Left ventricle myocardium inferior (tissue), 1 donor: ENCODE measurements at regions not wholly inside any gene's neighbourhood (a gene's known extent, or its start where the extent isn't known, plus 50 kb on each side); places are given as distances from the start of the nearest gene placed in this dataset.
"Not testable (repeated sequence)": the region's sequence is repeated elsewhere in the genome, so short reads cannot be mapped to it uniquely, and the experiment has no call there.

Experiments used
- DNase-seq: peaks from one replicate; pipeline ENCODE4 v3.0.0-alpha.2; 2020
- H3K27ac ChIP-seq: fragments of 200-600 bp; replicated peaks from 2 replicates; pipeline ENCODE4 v1.8.0; 2021
- H3K27me3 ChIP-seq: fragments of 200-600 bp; 2 replicates; pipeline ENCODE4 v1.8.0; 2021; ENCODE audit warnings: low read depth
- H3K36me3 ChIP-seq: fragments of 200-600 bp; 2 replicates; pipeline ENCODE4 v1.8.0; 2021
- H3K4me1 ChIP-seq: fragments of 200-600 bp; 2 replicates; pipeline ENCODE4 v1.8.0; 2021
- H3K4me3 ChIP-seq: fragments of 200-600 bp; 2 replicates; pipeline ENCODE4 v1.8.0; 2021; ENCODE audit warnings: mild to moderate bottlenecking, moderate library complexity
- H3K9me3 ChIP-seq: fragments of 200-600 bp; replicated peaks from 2 replicates; pipeline ENCODE4 v1.8.0; 2021
- CTCF ChIP-seq: fragments of 200-600 bp; IDR thresholded peaks from 2 replicates; pipeline ENCODE4 v1.8.0; 2021; ENCODE audit warnings: antibody characterized with exemption, mild to moderate bottlenecking, borderline replicate concordance
- intact Hi-C: fragments of 100-400 bp; cut with micrococcal nuclease; formaldehyde crosslinking; loops from one replicate; pipeline ENCODE4 v1.11.0; 2022
- donor health status: DM: no; HTN: yes; CAD: no; lungs with severe emphysema.

GRCh38 chr21:33994373-33994772 is 78.8 kb upstream of the ATP5PO start:
- intact Hi-C loops = no loop called here
- Histone ChIP-seq H3K4me3 (no peak overlapping the region), H3K27me3 (no peaks in the 10 kb centered on the region), H3K36me3 (no peaks in the 10 kb centered on the region), H3K4me1 (peaks cover 4% of the 10 kb centered on the region), H3K27ac (no peak overlapping the region), H3K9me3 (peaks cover 15% of the 10 kb centered on the region)
- TF ChIP-seq CTCF = no peak
- DNase-seq = no peak

GRCh38 chr21:33993286-33994231 is 78.0 kb upstream of the ATP5PO start:
- no peak overlapping the region for H3K4me3 ChIP-seq
- intact Hi-C loops = no loop called here
- H3K27me3 ChIP-seq = no peaks in the 10 kb centered on the region
- no peak for TF ChIP-seq CTCF
- peaks cover 4% of the 10 kb centered on the region for H3K4me1 ChIP-seq
- no peak for DNase-seq
- H3K9me3 ChIP-seq = peaks cover 15% of the 10 kb centered on the region
- H3K36me3 ChIP-seq = no peaks in the 10 kb centered on the region
- no peak overlapping the region for H3K27ac ChIP-seq

GRCh38 chr21:33992412-33992811 is 76.8 kb upstream of the ATP5PO start:
- peaks cover 15% of the 10 kb centered on the region for H3K9me3 ChIP-seq
- intact Hi-C loops, H3K36me3 ChIP-seq, H3K4me1 ChIP-seq, DNase-seq, H3K4me3 ChIP-seq, H3K27me3 ChIP-seq, H3K27ac ChIP-seq: not testable (repeated sequence)

GRCh38 chr21:33991133-33991532 is 75.5 kb upstream of the ATP5PO start:
- intact Hi-C loops = no loop called here
- Histone ChIP-seq H3K36me3 (no peaks in the 10 kb centered on the region), H3K4me1 (peaks cover 4% of the 10 kb centered on the region), H3K9me3 (peaks cover 6% of the 10 kb centered on the region), H3K4me3 (no peak overlapping the region), H3K27me3 (peaks cover 6% of the 10 kb centered on the region), H3K27ac (no peak overlapping the region)
- TF ChIP-seq CTCF = no peak
- DNase-seq = no peak

- Histone ChIP-seq H3K27ac (no peak overlapping the region), H3K4me3 (no peak overlapping the region), H3K9me3 (peaks cover 4% of the 10 kb centered on the region), H3K27me3 (peaks cover 6% of the 10 kb centered on the region), H3K4me1 (peaks cover 4% of the 10 kb centered on the region), H3K36me3 (no peaks in the 10 kb centered on the region)
- intact Hi-C loops = no loop called here
- DNase-seq = no peak
- no peak for TF ChIP-seq CTCF
These were observed 73.8 kb upstream of the ATP5PO start for GRCh38 chr21:33989440-33989839.
